Thyroid gland (tissue), 4 donors: ENCODE measurements at regions not wholly inside any gene's neighbourhood (a gene's known extent, or its start where the extent isn't known, plus 50 kb on each side); places are given as distances from the start of the nearest gene placed in this dataset.

ENCODE experiments used
- DNase-seq, 2 donors: peaks; one replicate each; pipeline ENCODE4 v3.0.0-alpha.2; 2019
- H3K27ac ChIP-seq, 3 donors: fragments of 200-600 bp; sonication (generic); 1 replicate in 2 of 3; 2 replicates in 1 of 3; pipeline ENCODE4 v1.5.1; 2016 to 2019; ENCODE audit warnings: mild to moderate bottlenecking in 1 of 3, moderate library complexity in 1 of 3
- H3K27me3 ChIP-seq: fragments of 200-600 bp; sonication (generic); one replicate; pipeline ENCODE4 v1.5.1; 2019
- H3K36me3 ChIP-seq, 2 donors: fragments of 200-600 bp; sonication (generic); one replicate each; pipeline ENCODE4 v1.5.1; 2016 to 2019
- H3K4me1 ChIP-seq, 2 donors: fragments of 200-600 bp; sonication (generic); one replicate each; pipeline ENCODE4 v1.5.1; 2017 to 2019
- H3K4me3 ChIP-seq, 3 donors: fragments of 200-600 bp; sonication (generic); replicated peaks in 1 of 3; 1 replicate in 2 of 3; 2 replicates in 1 of 3; pipeline ENCODE4 v1.5.1; 2016; ENCODE audit warnings: mild to moderate bottlenecking in 1 of 3
- H3K9me3 ChIP-seq: fragments of 200-600 bp; sonication (generic); one replicate; pipeline ENCODE4 v1.5.1; 2017
- CTCF ChIP-seq, 6 experiments: fragments of 200-600 bp in 3 of 6; fragments of 450-650 bp in 3 of 6; sonication (generic) in 3 of 6; IDR thresholded peaks; one replicate each; pipeline ENCODE4 v1.5.1; 2016 to 2019; ENCODE audit warnings: antibody characterized with exemption in 6 of 6, mild to moderate bottlenecking in 2 of 6, inconsistent platforms in 1 of 6, moderate library complexity in 1 of 6
- POLR2A ChIP-seq, 2 donors: fragments of 450-650 bp; IDR thresholded peaks; one replicate each; pipeline ENCODE4 v1.6.1; 2017; ENCODE audit warnings: antibody characterized with exemption in 2 of 2, mild to moderate bottlenecking in 2 of 2, moderate library complexity in 1 of 2
- WGBS, 2 donors: methylation state at CpG; one replicate each; pipeline ENCODE4 v1.1.5; 2017; 5-methylcytosine and 5-hydroxymethylcytosine counted together
- intact Hi-C: fragments of 100-400 bp; cut with DNase I; formaldehyde crosslinking; loops from one replicate; pipeline ENCODE4 v1.15.1; 2023

DNA sequence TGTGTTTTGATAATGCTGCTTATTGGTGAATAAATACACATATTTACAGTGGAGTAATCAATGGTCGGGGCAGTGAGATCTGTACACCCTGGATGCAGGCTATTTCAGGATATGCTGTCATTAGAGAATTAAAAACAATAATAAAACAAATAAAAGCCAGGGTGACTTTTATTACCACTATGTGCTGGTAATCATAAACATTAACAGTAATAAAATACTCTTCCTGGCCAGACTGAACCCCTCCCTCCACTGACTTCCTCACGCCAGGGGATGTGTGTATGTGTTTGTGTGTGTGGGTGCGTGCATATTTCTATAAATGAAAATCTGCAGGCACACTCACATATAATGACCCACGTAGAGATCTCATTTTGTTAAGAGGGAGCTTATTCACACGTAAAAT, 98.0 kb upstream of the MAP9 start:
- DNase-seq: no peak
- Histone ChIP-seq H3K27me3 (no peaks in the 10 kb centered on the region), H3K9me3 (no peaks in the 10 kb centered on the region), H3K27ac (no peak overlapping the region), H3K4me3 (no peak overlapping the region), H3K4me1 (no peaks in the 10 kb centered on the region), H3K36me3 (no peaks in the 10 kb centered on the region)
- 68 to 71% methylated on average over 5 of the region's 5 CpGs for WGBS, 2 donors
- no peak for TF ChIP-seq POLR2A (IDR thresholded peaks at IDR 0.05)
- TF ChIP-seq CTCF (IDR thresholded peaks at IDR 0.05): no peak
- intact Hi-C loops: no loop called here

- intact Hi-C loops: no loop called here
- no peaks in the 10 kb centered on the region for H3K9me3 ChIP-seq
- H3K4me1 ChIP-seq: no peaks in the 10 kb centered on the region
- H3K27me3 ChIP-seq: no peaks in the 10 kb centered on the region
- no peak for DNase-seq
- no peak overlapping the region for H3K27ac ChIP-seq
- no peaks in the 10 kb centered on the region for H3K36me3 ChIP-seq
- H3K4me3 ChIP-seq: no peak overlapping the region
- no peak for TF ChIP-seq CTCF (IDR thresholded peaks at IDR 0.05)
- no peak for TF ChIP-seq POLR2A (IDR thresholded peaks at IDR 0.05)
- WGBS, 2 donors: 62 to 75% methylated on average over 3 of the region's 3 CpGs
These were observed 96.8 kb upstream of the MAP9 start for GRCh38 chr4:155473420-155474095.

DNA sequence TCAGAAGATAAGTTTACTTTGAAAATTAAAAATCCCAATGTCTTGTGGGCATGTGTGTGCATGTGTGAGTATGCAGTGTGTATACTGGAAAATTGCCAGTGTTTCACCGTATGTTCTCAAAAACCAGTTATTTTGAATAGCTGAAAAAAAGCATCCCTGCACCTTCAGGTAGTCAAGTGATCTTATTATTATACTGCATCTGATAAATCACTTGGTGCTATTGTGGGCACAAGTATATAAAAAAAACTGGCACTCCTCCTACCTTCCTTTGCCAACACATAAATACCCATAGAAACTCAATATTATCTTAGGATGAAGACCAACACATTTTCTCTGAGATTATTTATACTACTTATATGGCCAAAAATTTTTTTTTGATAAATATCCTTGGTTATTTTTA, 91.5 kb upstream of the MAP9 start:
- no peak for DNase-seq
- no peak for TF ChIP-seq POLR2A (IDR thresholded peaks at IDR 0.05)
- no peak for TF ChIP-seq CTCF (IDR thresholded peaks at IDR 0.05)
- H3K9me3 ChIP-seq: no peaks in the 10 kb centered on the region
- intact Hi-C loops: no loop called here
- H3K27ac ChIP-seq: no peak overlapping the region
- H3K36me3 ChIP-seq: no peaks in the 10 kb centered on the region
- H3K4me1 ChIP-seq: no peaks in the 10 kb centered on the region
- no peaks in the 10 kb centered on the region for H3K27me3 ChIP-seq
- WGBS, 2 donors: 67 to 76% methylated on average over 1 of the region's 1 CpG
- no peak overlapping the region for H3K4me3 ChIP-seq

DNA sequence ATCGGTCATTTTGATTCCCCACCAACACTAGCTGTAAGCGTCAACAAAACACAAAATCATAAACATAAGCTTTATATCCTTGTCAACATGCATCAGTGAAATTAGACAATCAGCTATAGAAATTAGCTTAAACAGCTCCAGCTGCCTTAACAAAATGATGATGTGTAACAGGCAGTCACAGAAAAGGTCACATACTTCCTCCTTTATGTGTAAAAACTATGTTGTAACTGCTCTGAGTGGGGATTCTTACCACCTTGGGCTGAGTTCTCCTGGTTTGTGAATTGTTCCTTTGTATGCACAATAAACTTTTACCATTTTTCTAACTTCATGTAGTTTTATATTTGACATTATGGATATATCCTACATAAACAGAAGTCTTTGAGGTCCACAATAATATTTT, 73.9 kb upstream of the MAP9 start:
- intact Hi-C loops: no loop called here
- 97 to 98% methylated on average over 2 of the region's 2 CpGs for WGBS, 2 donors
- H3K27ac ChIP-seq: no peak overlapping the region

More for the DNA sequence above, 73.9 kb upstream of the MAP9 start:
- DNase-seq: no peak
- no peaks in the 10 kb centered on the region for H3K27me3 ChIP-seq
- no peaks in the 10 kb centered on the region for H3K9me3 ChIP-seq
- no peaks in the 10 kb centered on the region for H3K4me1 ChIP-seq
- H3K36me3 ChIP-seq: no peaks in the 10 kb centered on the region
- H3K4me3 ChIP-seq: no peak overlapping the region
- TF ChIP-seq POLR2A (IDR thresholded peaks at IDR 0.05) (no peak), CTCF (IDR thresholded peaks at IDR 0.05) (no peak)
